ENCODE measurements at regions not wholly inside any gene's neighbourhood (a gene's known extent, or its start where the extent isn't known, plus 50 kb on each side); places are given as distances from the start of the nearest gene placed in this dataset.

DNA sequence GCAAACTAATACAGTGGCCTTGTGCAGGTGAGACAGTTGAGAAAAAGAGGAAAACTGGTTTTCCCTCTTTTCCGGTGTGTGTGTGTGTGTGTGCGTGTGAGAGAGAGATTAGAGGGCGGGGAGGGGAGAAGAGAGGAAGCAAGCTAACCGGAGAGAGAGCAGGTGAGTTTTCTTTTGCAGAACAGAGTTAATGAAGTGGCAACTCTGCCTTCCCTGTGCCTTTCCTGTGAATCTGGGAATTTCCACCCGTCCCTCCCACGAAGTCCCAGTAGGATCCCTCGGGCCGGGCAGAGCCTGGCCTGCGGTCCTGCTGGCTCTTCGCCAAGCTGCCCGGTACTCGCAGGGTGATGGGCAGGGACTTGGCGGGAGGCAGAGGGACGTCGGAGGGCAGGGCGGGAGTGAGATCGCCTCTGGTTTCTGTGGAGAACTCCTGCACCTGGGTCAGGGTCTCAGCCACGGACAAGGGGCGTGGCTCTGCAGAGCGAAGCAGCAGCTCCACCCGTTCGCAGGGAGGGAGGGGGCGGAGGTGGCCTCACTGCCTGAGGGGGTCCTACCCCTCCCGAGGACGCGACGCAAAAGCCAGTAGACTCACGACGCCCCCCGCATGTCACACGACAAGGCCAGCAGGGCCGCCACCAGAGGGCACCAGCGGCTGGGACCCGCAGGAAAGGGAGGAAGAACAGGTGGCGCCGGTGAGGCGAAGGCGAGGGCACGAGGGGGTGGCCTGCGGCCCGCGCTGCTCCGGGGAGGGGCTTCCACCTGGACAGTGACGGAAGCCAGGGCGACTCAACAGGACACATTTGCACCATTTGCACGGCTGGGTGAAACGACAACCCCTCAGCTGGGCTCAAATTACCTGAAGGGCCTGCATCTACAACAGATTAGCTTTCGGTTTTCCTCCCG is 51.2 kb upstream of the RNF182 start:
- TF ChIP-seq, protein P1, sequence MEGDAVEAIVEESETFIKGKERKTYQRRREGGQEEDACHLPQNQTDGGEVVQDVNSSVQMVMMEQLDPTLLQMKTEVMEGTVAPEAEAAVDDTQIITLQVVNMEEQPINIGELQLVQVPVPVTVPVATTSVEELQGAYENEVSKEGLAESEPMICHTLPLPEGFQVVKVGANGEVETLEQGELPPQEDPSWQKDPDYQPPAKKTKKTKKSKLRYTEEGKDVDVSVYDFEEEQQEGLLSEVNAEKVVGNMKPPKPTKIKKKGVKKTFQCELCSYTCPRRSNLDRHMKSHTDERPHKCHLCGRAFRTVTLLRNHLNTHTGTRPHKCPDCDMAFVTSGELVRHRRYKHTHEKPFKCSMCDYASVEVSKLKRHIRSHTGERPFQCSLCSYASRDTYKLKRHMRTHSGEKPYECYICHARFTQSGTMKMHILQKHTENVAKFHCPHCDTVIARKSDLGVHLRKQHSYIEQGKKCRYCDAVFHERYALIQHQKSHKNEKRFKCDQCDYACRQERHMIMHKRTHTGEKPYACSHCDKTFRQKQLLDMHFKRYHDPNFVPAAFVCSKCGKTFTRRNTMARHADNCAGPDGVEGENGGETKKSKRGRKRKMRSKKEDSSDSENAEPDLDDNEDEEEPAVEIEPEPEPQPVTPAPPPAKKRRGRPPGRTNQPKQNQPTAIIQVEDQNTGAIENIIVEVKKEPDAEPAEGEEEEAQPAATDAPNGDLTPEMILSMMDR (conservative IDR thresholded peaks at IDR 0.05; ENCODE audit: low read depth, low read length), result peak; percentile 99
- TF ChIP-seq EZH2 (IDR thresholded peaks at IDR 0.05; ENCODE audit: low read length, unreplicated experiment), result no peak
- no peak for TF ChIP-seq EZH2phosphoT487 (IDR thresholded peaks at IDR 0.05; ENCODE audit: borderline replicate concordance, low read length)
